Activated T-cell treated with anti-CD3 and anti-CD28 coated beads, Interleukin-2, amount 50 U/mL, for 48 hours (primary cell): ENCODE measurements at regions not wholly inside any gene's neighbourhood (a gene's known extent, or its start where the extent isn't known, plus 50 kb on each side); places are given as distances from the start of the nearest gene placed in this dataset.

Experiments
- DNase-seq, 2 experiments: peaks; one replicate each; pipeline ENCODE4 v3.0.0-alpha.2; 2020

DNA sequence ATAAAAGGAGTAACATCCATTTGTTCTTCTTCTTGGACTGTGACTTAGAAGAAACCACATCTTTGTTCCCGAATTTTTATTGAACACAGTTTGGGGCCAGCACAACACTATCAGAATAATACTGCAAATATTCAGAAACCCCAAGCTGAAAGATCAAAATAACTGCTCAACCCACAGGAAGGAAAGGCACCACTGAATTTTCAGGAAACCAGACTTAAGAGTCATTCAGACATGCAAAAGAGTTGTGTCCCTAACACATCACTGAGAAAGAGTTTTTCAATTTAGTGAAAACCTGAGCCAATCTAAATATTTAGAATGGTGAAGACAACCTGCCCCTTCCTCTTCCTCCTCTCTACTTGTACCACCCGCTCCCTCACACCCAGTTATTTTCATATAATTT is 295.0 kb upstream of the RORA start:
- DNase-seq: no peak

DNA sequence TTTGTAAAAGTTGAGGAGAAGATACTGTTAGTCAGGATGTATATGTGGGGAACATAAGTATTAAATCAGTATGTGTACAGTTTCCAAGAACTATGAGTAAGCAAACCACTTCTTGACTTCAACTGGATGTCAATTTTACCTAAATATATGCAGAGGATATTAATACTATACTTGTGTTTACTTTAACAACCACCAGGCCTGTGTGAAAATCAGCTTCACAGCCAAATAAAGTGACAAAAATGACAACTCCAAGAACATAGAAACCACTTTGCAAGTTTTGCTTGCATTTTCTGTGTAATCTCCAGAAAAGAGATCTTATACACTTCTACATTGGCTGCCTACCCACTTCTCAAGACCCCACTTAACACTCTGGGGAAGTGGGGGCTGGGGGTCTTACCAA is 293.3 kb upstream of the RORA start:
- DNase-seq: no peak

DNA sequence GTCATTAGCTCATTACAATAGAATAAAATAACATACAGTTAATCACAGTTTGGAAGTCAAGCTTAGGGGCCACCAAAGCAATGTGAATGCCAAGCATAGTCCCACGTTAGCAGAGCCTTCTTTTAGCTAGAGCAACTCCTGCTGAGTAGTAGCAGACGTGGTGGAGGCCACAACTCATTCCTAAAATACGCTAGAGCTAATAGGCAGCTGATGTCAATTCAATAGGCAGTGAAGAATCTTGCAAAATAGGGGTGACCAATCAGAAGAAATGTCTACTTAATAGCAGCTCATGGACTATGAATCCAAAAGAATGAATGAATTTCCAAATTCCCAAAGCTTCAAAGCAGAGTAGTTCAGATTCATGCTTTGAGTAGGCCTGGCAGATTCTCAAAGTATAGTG is 292.9 kb upstream of the RORA start:
- DNase-seq: no peak

DNA sequence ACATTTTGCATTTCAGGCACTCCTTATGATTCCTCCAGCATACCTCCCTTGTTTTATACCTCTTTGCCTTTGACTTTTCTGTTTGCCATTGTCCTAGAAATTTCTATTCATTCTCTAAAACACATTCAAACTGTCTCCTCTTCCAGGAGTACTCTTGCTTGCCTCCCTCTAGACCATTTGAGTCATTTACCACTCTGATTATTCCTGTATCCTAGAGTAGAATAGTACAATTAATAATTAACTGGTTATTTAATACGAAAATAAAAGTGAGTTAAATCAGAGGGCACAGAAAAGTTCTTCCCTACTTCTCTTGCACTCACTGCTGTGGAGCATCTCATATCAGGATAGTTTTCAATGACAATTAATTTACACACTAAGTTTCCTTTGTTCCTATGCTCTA is 290.2 kb upstream of the RORA start:
- no peak for DNase-seq

DNA sequence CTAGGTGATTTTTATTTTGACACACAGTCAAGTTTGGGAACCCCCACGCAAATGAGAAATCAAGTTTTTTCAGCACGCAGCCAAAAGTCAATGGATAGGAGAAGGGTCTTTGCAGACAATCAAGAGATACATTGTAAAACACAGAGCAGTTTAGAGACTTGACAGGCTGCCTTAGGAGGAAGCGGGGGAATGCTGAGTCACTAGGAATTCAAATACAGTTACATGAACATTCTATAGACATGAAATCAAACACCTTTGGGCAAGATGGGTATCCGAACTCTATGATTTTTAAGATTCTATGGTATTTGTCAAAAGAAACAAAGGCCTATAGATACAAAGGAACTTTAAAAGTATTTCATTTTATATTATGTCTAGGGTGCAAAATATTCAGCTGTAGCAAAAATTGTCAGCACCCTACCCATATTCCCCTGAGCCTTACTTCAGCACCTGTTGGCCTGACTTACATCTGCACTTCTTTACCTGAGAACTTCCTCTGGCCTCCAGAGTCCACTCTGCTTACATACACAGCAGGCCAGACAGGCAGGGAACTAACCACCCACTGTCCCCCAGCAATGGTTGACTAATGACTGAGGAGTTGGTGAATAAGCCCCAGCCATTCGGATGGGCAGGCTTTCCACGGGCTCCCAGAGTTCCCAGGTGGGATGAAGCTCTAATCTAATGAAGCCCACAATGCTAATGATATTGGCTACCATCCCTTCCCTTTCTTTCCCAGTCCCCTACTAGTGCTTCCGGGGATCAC is 289.3 kb upstream of the RORA start:
- no peak for DNase-seq

DNA sequence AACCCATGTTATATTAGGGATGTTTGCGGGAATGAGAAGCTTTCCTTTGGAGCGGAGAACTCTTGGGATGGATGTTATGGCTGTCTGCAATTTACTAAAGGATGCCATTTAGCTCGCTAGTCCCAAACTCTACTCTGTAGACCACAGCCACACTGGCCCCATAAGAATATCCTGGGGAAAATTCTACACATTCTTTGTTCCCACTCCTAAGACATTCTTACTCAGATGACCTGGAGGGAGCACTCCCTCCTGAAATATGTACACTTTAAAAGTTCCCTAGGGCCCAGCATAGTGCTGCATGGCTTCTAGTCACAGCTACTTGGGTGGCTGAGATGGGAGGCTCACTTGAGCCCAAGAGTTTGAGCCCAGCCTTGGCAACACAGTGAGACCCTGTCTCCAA is 288.7 kb upstream of the RORA start:
- DNase-seq: no peak

DNA sequence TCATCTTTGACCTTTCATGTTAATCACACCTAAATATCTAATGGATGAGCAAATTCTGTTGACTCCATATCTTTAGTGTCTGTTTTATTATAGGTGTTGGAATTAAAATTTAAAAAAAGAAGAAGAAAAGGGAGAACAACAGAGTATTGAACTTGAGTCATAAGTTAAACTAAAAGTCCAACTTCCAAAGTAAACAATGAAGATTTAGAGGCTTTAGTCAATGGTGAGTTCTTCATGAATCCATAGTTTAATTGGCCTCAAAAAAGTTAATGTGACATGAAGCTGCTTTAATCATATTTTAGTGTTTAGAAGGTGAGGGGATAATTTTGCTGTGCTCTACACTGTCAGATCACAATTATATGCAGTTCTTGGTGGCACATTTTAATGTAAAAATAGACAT is 288.2 kb upstream of the RORA start:
- no peak for DNase-seq

DNA sequence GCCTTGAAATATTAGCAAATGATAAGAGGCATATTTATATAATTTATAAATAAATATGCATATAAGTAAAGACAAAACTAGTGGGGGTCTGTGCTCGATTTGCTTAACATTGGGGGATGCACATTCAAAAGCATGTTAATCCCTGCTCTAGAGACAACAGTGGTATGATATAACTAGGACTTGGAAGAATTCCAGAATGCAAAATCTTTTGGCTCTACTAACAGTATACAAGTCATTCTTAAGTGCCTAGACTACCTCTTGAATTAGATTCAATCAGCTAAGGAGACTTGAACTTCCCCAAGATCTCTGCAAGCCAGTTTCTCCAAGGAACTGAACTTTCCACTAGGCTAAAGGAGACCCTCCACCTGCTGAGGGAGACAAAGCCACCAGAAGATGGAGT is 282.7 kb upstream of the RORA start:
- DNase-seq: no peak

DNA sequence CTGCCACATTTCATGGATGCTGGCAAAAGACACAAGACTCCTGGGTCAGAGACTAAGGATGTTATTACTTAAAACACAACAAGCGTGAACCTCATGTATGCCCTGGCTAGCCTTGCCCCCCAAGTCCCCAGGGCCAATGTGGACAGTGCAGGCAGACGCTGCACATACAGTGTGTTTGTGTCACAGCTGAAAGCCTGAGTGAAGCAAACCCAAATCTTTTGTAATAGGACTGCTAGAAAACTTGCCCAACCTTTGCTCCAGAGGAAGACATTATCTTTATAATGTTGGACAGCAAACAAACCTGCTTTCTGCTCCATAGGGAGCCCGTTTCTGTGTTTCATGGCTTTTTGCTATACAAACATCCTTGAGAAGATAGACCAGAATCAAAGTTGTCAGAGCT is 282.0 kb upstream of the RORA start:
- DNase-seq: no peak

DNA sequence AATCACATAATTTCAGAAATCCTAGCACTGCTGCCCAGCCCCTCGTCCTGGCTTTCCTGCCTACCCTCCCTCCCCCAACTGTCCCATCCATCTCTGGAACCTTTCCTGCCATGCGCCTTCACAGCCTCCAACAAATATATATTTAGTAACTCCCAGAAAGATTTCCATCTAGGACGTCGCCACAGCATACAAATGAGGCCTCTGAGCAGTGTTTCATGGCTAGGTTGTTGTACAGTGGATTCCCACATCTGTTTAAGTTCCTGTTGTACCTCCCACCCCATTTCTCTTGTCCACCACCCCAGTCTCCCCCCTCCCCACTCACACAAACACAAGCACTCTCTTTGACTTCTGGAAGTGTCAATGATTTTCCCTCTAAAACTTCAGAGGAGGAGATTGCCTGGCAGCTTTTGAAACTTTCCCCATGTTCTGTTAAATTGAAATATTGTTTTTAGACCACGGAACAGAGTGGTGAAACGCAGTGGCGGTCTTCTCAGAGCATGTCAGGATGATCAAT is 280.3 kb upstream of the RORA start:
- no peak for DNase-seq

DNA sequence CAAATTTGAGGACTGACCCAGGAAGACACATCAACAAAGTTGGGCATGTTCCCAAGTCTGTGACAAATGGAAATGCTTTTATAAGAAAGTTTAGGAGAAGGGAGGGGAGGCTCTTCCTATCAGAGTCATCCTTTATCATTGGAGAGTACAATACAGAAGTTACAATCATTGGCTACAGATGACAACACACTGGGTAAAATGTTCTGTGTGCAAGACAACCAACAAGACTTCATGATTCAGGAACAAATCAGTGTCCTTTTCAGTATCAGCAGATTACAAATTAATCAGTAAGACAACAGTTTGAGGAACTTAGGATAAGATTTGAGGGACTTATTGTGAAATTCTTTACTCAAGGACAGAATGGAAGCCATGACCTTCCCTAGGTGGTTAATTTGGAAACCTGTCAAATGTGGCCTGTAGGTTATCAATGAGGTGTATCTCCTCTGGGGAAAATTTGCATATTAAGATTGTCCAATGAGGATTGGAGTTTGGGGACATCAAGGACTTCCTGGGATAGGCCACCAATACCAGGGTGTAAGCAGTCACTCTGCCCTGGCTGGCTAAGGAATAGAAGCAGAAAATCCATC is 274.4 kb upstream of the RORA start:
- DNase-seq: no peak

DNA sequence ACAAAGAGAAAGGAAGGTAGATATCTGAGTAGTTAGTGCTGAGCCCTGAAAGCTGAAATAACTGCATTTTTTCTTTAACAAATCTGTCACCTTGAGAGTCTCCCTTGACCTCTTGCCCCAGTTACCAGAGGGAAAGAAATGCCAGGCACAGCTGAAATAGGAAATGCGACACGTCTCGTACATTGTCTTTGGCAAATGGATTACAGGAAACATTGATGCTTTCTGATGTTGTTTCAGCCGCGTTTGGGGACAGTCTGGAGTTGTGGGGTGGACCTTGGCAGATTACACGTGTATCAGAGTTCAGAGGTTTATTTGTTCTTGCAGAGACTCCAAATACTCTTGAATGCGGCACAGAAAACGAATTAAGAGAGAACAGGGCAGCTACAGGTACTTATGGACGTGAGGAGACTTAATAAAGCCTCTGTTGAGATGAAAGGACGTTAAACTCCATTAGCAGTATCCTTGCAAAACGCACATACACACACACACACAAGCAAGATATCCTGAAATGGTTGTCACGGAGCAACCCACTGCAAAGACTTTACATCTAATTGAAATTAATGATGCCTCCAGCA is 272.8 kb upstream of the RORA start:
- no peak for DNase-seq

DNA sequence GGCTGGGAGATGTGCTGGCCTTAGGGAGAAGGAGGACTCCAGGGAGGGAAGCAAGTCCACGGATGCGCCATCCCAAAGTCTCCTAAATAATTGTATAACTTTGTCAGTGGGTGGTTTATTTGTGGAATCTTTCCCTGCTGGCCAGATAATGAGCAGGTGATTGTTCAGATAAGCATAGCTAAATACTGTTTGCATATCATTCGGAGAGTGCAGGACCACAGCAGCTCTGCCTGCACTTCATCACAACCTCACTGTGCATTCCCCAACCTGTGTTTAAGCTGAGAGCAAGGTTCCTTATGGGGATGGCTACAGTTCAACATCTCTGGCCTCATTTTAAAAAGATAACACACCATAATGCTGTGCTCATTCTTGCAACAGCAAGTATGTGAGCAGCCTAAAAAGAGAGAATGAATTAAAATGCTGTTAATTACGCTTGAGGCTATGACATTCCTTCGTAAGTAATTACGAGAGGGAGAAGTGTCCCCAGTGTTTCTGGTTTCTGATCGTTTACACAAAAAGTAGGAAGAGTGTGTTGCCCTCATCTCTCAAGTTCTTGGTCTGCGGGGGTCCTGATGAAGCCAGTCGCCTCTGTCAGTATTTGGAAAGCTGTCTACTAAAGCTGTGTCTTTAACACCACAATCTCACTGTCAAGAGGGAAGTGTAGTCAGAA is 272.0 kb upstream of the RORA start:
- no peak for DNase-seq

DNA sequence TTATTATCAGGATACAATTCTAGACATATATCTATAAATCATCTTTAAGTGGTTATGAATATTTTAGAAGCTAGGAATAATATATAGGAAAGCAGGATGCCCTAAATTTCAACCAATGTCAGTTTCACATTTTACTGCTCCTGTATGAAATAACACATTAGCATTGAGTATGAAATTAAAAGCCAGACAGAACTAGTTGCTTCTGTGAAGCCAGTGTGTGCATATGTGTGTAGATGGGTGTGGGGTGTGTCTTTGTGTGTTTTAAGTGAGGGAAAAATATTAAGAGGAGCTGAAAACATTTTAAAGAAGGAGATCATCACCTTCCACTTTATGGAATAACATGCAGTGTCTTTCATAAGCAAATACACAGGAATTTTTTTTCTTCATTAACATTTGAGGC is 271.4 kb upstream of the RORA start:
- no peak for DNase-seq

DNA sequence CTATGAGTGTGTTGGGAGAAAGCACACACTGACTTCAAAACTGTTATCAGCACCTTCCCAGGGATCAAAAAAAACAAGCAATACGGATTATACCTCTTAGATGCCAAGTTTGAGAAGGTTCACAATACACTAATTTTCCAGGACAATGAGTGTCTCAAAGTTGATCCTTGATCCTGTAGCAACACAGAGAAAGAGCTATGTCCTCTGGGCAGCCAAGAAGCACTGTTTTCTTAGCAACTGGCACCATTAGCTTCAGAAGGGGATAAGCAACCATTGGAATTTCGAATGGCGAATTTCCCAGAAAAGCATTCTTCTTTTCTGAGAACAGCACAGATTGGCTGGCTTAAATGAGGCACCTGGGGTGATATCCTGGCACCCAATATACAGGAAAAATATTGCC is 270.3 kb upstream of the RORA start:
- DNase-seq: no peak

DNA sequence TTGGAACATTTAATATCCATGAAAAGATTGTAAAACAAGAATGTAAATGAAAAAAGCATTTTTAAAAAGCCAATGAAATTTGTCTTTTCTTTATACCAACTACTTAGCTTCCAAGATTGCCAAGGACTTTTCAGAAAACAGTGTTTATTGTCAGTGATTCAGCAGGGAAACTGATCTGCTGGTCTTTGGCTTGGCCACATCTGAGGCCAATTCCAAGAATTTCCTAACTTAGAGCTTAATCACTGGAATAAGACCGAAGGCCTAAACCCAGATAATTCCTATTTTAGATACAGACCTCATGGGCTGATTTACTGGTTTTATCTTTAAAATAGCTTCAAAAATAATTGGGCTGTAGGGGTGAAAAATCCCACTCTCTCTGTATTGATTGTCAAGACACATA is 260.5 kb upstream of the RORA start:
- DNase-seq: no peak

DNA sequence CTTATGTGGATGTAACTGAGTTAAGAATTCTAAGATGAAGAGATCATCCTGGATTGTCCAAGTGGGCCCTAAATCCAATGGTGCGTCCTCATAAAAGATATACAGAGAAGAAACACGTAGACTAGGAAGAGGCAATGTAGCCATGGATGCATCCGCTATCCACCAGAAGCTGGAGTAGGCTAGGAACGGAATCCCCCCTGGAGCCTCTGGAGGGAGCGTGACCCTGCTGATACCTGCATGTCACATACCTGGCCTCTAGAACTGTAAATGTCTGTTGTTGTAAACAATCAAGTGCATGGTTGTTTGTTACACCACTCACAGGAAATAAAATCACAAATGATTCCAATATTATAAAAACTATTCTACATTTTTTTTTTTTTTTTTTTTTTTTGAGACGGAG is 254.5 kb upstream of the RORA start:
- no peak for DNase-seq

DNA sequence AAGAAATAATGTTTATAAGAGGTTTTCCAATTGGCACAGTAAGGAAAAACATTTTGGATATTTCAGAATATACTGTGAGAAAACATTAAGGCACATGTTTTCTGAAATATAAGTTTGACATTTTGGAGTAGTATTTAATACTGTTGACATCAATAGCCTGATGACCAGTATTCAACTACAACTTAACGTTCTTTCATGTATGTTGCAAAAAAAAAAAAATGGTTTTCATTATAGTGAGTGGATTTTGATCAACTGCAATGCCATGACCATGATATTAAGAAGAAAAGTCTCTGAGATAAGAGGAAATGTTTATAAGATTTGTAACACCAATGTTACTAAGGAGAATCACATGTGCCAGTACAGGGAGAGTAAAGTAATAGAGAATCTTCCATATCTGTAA is 252.8 kb upstream of the RORA start:
- DNase-seq: no peak

DNA sequence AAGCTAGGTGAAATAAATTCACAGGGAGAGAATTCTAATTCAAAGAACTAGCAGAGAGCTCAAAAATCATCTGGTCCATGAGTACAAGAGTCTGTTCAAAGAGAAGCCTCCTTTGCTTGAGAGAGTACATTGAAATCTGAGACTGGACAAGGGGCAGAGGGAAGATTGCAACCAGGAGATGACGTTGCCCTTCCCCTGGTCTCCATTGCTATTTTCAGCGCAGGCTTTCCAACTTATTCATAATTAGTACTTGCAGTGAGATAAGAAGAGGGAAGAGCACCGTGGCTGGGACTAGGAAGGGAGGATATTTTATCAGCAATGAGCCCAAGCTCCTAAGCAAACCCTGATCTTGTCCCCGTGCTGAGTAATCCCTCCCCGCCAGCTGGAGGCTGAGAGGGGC is 251.8 kb upstream of the RORA start:
- no peak for DNase-seq

DNA sequence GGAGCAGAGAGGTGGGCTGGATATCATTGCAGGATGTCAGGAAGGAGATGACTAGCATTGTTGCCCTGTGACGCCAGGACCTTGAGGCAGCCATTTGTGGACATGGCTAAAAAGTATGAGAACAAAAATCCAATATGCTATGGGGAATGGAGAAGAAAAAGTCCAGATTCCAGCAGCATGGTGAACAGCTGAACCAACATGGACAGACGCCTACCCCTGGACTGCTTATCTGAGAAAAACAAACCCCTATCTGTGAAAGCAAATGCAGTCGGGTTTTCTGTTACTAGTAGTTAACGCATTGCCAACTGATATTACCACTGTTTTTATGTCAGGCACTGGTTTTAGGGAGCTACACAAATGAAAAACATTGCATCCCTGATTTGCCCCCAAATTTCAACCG is 251.2 kb upstream of the RORA start:
- no peak for DNase-seq

DNA sequence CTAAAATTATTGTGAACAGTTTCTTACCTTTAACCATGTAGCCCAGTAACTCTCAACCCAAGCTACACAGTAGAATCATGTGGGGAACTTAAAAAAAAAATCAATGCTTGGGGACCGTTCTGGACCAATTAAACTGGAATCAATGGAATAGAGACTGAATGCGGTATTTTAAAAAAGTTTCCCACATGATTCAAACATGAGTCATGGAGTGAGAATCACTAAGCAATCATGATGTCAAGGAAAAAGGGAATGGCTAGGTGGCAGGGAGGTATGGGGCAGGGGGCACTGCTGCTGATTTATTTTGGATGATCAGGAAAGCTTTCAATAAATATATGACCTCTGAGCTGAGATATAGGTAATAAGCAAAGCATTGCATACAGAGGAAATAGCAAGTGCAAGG is 250.5 kb upstream of the RORA start:
- no peak for DNase-seq

DNA sequence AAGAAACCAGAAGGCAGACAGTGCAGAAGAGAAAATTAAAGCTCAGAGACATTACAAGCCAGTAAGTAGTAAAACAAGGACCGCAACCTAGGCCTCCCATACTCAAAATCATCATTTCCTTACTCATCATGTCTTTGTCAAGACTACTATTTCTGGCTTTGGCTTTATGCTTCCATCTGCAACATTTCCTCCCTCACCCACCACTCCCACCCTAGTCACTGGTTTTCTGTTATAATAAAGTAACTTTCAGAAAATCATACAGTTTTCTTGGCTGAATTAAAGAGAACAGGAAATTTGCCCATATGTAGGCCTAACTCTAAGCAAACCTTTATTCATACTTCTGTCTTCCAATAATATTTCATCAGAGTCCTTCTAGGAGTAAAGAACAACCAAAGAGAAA is 247.6 kb upstream of the RORA start:
- DNase-seq: no peak

DNA sequence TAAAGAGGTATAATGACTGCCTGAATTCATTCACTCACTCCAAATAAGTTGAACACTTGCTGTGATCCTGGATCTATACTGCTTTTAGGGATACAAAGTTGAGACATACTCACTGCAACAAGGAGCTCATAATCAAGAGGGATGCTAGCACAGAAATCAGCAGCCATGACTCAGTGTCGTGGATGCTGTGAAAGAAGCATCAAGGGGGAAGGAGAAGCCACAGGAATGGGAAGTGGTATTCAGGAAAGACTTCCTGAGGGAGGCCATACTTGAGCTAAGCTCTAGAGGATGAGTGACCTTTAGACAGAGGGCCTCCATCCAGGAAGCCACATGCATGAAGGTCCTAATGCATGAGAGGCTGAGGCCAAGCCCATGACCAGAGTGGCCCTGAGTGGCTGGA is 245.7 kb upstream of the RORA start:
- DNase-seq: no peak

DNA sequence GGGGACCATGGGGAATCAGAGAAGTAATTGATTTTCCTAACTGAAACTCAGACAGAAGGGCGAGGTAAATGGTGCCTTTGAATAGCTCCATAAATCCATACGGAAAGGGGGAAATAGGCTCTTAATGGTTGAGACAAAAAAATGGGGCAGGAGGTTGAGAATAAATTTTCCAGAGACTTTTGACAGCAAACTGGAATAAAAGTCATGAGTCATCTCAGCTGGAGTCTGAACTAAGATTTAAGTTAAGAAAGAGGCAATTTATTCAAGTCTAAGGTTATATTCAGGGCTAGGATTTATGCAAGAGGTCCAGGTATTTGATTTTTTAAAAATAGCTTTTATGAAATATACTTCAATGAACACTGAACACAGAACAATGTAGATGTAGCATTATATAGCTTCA is 238.7 kb upstream of the RORA start:
- DNase-seq: no peak
